ENCODE measurements at regions not wholly inside any gene's neighbourhood (a gene's known extent, or its start where the extent isn't known, plus 50 kb on each side); places are given as distances from the start of the nearest gene placed in this dataset.

GRCh38 chr1:115179397-115180079 is 90.2 kb upstream of the TSPAN2 start (continued):
- TF ChIP-seq CUX1 (IDR thresholded peaks at IDR 0.05; ENCODE audit: insufficient replicate concordance, low read depth, low read length) (no peak), RFX5 (IDR thresholded peaks at IDR 0.05; ENCODE audit: low read depth, low read length) (no peak), WRNIP1 (IDR thresholded peaks at IDR 0.05; ENCODE audit: borderline replicate concordance, low read depth, low read length) (no peak)

- DNase-seq (ENCODE audit: low read depth, low spot score) (no peak), FAIRE-seq (no peak), ATAC-seq (no peak)
- ChIA-PET RAD21 (ENCODE audit: unreplicated experiment) (no interaction called here), CTCF (interaction anchor here (0.7 kb wide), 1 partner anchor 18 kb away, joined by 4 read pairs; no protein-coding TSS in a partner anchor), SMC1A (ENCODE audit: uncharacterized antibody, unreplicated experiment) (interaction anchor here (1.5 kb wide), 1 partner anchor 10 kb away, joined by 3 read pairs; no protein-coding TSS in a partner anchor), POLR2A (no interaction called here)
- intact Hi-C loops (cut with micrococcal nuclease; ENCODE audit: unreplicated experiment) (no loop called here), in situ Hi-C loops (cut with MboI) (no loop called here)
- no peaks in the 10 kb centered on the region for H4K20me1 ChIP-seq (ENCODE audit: control insufficient read depth, insufficient read depth)
- H3K4me3 ChIP-seq: no peak overlapping the region
- BruUV-seq (replicated peaks): no TSS peak
- TF ChIP-seq RB1 (IDR thresholded peaks at IDR 0.05; ENCODE audit: borderline replicate concordance) (no peak), PKNOX1 (IDR thresholded peaks at IDR 0.05) (no peak), EP300 (IDR thresholded peaks at IDR 0.05; ENCODE audit: borderline replicate concordance in 1 of 2, control insufficient read depth in 1 of 2, low read depth in 2 of 2, low read length in 2 of 2) (no peak), YBX1 (IDR thresholded peaks at IDR 0.05) (no peak)
- no peaks in the 10 kb centered on the region; a peak in 1 of 4 replicates for H3K27me3 ChIP-seq (replicated peaks in 1 of 2; ENCODE audit: control insufficient read depth in 2 of 2, insufficient read depth in 2 of 2, low read length in 1 of 2)
- no peak overlapping the region for H2AFZ ChIP-seq (ENCODE audit: control insufficient read depth, low read depth, low read length)
- H3K79me2 ChIP-seq (ENCODE audit: control insufficient read depth, insufficient read depth, low read length): no peaks in the 10 kb centered on the region
- H3K4me2 ChIP-seq (ENCODE audit: control insufficient read depth, insufficient read depth): no peak overlapping the region
- no peak overlapping the region for H3K27ac ChIP-seq (ENCODE audit: control insufficient read depth, insufficient read depth)
- WGBS (ENCODE audit: insufficient coverage, insufficient replicate concordance, low lambda C conversion rate, missing lambda C conversion rate): 0% methylated on average over 1 of the region's 1 CpG
- no peaks in the 10 kb centered on the region for H3K36me3 ChIP-seq (ENCODE audit: control insufficient read depth in 2 of 2, insufficient read depth in 2 of 2, low read length in 1 of 2)
- no peaks in the 10 kb centered on the region for H3K9me3 ChIP-seq (replicated peaks; ENCODE audit: control insufficient read depth, insufficient read depth, low read length)
- H3K9ac ChIP-seq (ENCODE audit: control insufficient read depth, insufficient read depth, low read length): no peak overlapping the region
- no peaks in the 10 kb centered on the region for H3K4me1 ChIP-seq (ENCODE audit: control insufficient read depth, insufficient read depth, low read length)
Observed at GRCh38 chr1:115176189-115176588, 86.9 kb upstream of the TSPAN2 start.

Data from GM12878 (cell line).